Dedifferentiated amniotic fluid mesenchymal stem cell (primary cell): ENCODE measurements at regions not wholly inside any gene's neighbourhood (a gene's known extent, or its start where the extent isn't known, plus 50 kb on each side); places are given as distances from the start of the nearest gene placed in this dataset.

ENCODE experiments used
- DNase-seq: peaks from one replicate; pipeline ENCODE4 v3.0.0-alpha.2; 2016; ENCODE audit errors: extremely low spot score

DNA sequence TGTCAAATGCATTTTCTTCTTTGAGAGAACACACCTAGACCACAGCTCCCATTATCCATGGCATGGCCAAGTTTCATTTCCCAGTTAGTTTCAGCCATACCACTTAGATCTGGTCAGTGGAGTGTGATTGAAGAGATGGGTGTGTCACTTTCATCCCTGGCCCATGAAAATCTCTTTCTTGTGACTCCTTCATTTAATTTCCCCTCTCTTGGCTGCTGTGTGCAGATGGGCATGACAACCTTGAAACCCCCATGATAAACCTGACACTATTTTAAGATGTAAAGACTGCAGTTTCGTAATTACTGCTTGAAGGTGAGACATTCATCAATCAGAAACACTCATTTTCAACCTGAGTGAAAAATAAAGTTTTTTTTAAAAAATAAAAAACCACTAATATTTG lies 284.9 kb downstream of the IL15 start:
- DNase-seq = no peak

DNA sequence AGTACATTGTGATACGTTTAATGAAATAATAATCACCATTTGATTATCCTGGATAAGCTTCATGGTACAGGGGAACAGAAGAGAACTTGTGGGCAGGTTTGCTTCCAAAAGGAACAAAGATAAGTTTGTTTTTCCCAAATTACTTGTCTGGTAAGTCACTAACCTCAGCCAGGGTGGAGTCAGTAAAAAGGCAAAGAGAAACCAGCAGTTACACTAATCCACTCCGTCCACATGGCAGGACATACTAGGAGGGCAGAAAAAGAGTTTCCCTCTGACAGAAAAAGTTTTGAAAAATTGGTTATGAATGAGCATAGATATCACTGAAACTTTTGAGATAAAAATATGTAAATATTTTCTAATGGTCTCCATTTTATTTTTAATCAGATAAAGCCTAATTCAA lies 285.9 kb downstream of the IL15 start:
- no peak for DNase-seq

DNA sequence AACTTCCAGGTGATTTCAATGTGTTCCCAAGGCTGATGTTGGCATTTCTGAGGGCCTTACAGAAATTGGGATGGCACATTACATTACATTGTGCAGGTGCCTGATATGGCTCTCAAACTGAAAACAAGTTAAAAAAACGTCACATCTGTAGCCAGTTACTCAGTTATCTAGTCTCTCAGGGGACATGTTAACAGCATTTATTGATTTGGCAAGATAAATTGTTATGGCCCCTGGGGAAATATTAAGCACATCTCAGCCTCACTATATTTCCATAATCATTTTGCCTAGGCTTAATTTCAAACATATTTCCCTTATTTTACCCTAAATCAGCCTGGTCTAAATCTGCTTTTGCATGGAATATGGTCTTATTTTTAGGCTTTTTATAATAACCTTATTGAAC lies 290.0 kb downstream of the IL15 start:
- DNase-seq = no peak

DNA sequence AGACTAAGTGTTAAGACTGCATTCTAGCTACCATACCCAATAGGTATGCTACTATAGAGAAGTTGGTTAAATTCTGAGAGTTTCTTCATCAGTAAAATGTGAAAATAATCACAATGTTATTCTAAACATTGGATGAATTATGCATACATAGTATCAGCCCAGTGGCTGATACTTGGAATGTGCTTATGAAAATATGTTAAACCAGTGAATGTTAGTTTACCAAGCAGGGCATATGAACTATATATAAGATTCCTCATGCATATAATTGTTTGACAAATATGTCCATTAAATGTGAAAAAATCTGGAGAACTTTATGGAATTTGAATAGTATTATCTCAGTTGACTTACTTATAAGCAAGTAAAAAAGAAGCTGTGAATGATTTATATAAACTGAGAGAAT lies 296.1 kb downstream of the IL15 start:
- no peak for DNase-seq

DNA sequence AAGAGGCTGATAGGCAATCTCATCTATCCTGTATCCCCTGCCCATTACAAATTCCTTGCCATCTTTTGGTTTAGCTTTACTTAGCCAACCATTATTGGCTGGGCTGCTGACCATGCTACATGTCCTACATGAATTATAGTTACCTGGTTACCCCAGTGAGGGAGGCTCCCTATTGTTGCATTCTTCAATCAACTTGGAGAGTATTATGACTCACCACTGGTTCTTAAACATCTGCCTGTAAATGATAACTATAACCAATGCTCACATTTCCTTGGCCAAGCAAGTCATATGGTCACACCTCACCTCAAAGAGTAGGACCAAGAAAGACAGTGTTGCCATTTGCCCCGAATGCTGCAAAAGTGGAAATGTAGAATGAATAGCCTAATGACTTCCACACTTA lies 297.6 kb downstream of the IL15 start:
- DNase-seq = no peak

DNA sequence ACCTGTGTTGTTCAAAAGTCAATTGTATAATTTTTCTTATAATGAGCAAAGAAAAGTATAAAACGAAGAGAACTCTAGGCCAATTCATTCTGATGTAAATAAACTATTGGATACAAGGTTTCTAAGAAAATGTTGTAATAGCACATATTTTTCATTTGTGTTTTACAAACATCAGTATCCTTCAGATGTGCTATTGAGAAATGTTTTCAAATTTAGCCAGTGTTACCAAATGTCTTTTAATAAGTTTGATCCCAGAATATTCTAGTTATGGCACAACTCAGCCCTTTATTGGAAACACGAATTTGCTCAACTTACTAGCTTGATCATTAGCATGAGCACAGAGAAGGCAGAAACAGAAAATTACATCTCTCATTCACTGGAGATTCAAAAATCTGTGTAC lies 319.3 kb downstream of the IL15 start:
- no peak for DNase-seq

DNA sequence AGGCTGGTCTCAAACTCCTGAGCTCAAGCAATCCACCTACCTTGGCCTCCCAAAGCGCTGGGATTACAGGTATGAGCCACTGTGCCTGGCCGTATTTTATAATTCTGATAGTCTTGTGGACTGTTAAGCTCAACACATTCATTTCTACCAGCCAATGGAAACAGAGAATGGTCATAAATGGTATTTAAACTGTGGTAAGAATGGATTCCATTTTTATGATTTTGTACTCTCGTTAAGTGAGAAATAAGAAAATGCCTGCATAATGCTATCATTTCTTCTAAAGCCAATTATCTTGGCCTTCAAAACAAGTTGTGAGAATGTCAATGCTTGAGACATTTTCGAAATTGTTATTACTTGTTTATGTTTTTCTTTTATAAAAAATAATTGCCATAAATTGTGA lies 321.0 kb downstream of the IL15 start:
- no peak for DNase-seq

DNA sequence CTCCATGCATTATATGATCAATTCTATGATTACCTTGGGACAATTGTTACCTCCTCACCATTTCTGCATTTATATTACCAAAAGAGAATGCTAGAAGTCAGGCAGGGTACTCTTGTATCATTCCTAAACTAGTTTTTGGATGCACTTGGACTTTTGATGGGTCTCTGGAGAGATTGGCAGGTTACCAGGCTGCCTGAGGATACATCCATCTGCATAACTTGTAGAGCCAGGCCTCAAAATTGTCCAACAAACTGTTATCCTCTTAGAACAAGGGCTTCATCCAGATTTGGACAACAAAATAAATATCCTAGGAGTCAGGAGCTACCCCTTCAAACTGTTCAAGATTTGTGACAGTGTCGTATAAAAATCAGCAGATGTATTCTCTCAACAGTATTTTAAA lies 326.1 kb downstream of the IL15 start:
- DNase-seq = no peak

DNA sequence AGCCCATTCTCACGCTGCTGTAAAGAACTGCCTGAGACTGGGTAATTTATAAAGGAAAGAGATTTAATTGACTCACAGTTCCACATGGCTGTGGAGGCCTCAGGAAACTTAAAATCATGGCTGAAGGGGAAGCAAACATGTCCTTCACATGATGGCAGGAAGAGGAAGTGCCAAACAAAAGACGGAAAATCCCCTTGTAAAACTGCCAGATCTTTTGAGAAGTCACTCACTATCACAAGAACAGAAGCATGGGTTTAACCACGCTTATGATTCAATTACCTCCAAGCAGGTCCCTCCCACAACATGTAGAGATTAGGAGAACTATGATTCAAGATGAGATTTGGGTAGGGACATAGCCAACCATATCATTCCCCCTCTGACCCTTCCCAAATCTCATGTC lies 335.5 kb downstream of the IL15 start:
- DNase-seq = no peak

DNA sequence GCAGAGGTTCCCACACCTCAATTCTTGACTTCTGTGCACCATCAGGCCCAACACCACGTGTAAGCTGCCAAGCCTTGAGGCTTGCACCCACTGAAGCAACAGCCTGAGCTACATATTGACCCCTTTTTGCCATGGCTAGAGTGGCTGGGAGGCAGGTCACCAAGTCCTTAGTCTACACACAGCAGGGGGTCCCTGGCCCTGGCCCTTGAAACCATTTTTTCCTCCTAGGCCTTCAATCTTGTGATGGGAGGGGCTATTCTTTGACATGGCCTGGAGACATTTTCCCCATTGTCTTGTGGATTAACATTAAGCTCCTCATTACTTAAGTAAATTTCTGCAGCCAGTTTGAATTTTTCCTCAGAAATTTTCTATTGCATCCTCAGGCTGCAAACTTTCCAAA lies 336.6 kb downstream of the IL15 start:
- no peak for DNase-seq
